SK-N-MC (cell line): ENCODE measurements at regions not wholly inside any gene's neighbourhood (a gene's known extent, or its start where the extent isn't known, plus 50 kb on each side); places are given as distances from the start of the nearest gene placed in this dataset.

Source experiments
- EZH2 ChIP-seq: fragments of 200-600 bp; sonication (generic); IDR thresholded peaks from one replicate; pipeline ENCODE4 v1.6.1; 2017; ENCODE audit warnings: antibody characterized with exemption
- FOXP2 ChIP-seq: optimal IDR thresholded peaks from 2 replicates; pipeline ENCODE3; 2011; ENCODE audit warnings: mild to moderate bottlenecking, moderate library complexity; ENCODE audit not compliant: insufficient read depth; ENCODE audit errors: extremely low read length, control extremely low read depth

DNA sequence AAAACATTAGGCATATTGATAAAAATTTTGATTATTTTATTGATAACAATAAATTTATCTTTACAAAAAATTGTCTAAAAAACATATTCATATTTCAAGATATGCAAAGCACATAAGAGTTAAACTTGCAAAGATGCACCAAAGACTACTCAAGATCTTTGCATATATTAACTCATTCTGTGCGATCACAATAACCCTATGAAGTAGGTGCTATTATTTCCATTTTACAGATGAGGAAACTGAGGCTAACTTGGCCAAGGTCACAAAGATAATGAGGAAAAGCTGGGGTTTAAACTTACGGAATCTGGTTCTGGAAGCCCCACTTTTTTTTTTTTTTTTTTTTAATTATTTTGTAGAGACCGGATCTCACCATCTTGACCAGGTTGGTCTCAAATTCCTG lies 94.4 kb upstream of the SERTAD2 start:
- TF ChIP-seq EZH2, result no peak
- TF ChIP-seq FOXP2, result no peak
